PFSK-1 (cell line): ENCODE measurements at regions not wholly inside any gene's neighbourhood (a gene's known extent, or its start where the extent isn't known, plus 50 kb on each side); places are given as distances from the start of the nearest gene placed in this dataset.

Experiments
- FOXP2 ChIP-seq: optimal IDR thresholded peaks from 2 replicates; pipeline ENCODE3; 2011; ENCODE audit warnings: borderline replicate concordance, control low read depth, inconsistent platforms; ENCODE audit not compliant: insufficient read depth; ENCODE audit errors: extremely low read length, extremely low read depth
- POLR2AphosphoS5 ChIP-seq: IDR thresholded peaks from 2 replicates; pipeline ENCODE4 v1.6.1; 2012; ENCODE audit warnings: low read depth, mild to moderate bottlenecking, control low read depth, low read length, moderate library complexity
- REST ChIP-seq, 2 experiments: IDR thresholded peaks; 2 replicates each; pipeline versions ENCODE4 v1.6.1 to v1.8.0; 2011 to 2012; ENCODE audit warnings: low read depth in 2 of 2, low read length in 2 of 2, control low read depth in 1 of 2, inconsistent platforms in 1 of 2, mild to moderate bottlenecking in 1 of 2, moderate library complexity in 1 of 2; ENCODE audit not compliant: insufficient read depth in 1 of 2
- SIN3A ChIP-seq: IDR thresholded peaks from 2 replicates; pipeline ENCODE4 v1.6.1; 2012; ENCODE audit warnings: mild to moderate bottlenecking, low read length, moderate library complexity, borderline replicate concordance; ENCODE audit not compliant: insufficient read depth
- TAF1 ChIP-seq: IDR thresholded peaks from 2 replicates; pipeline ENCODE4 v1.6.1; 2012; ENCODE audit warnings: low read length, control low read depth, borderline replicate concordance; ENCODE audit not compliant: insufficient read depth

- TF ChIP-seq POLR2AphosphoS5 (no peak), FOXP2 (no peak), SIN3A (no peak), REST (IDR thresholded peaks at IDR 0.05; ENCODE audit: insufficient read depth in 1 of 2, low read depth in 2 of 2, low read length in 2 of 2) (no peak), TAF1 (no peak)
These were observed 155.0 kb downstream of the MAIP1 start for GRCh38 chr2:200110381-200110780.

GRCh38 chr2:200119236-200119635, 163.9 kb downstream of the MAIP1 start:
- TF ChIP-seq TAF1 (no peak), REST (IDR thresholded peaks at IDR 0.05; ENCODE audit: insufficient read depth in 1 of 2, low read depth in 2 of 2, low read length in 2 of 2) (no peak), FOXP2 (no peak), SIN3A (no peak), POLR2AphosphoS5 (no peak)

- TF ChIP-seq POLR2AphosphoS5: no peak
- TF ChIP-seq REST (IDR thresholded peaks at IDR 0.05; ENCODE audit: insufficient read depth in 1 of 2, low read depth in 2 of 2, low read length in 2 of 2): no peak
- TF ChIP-seq TAF1: no peak
- no peak for TF ChIP-seq SIN3A
- TF ChIP-seq FOXP2: no peak
These were observed 166.5 kb downstream of the MAIP1 start for GRCh38 chr2:200121931-200122330.

GRCh38 chr2:200122683-200123082, 167.3 kb downstream of the MAIP1 start:
- TF ChIP-seq SIN3A (no peak), FOXP2 (no peak), TAF1 (no peak)

GRCh38 chr2:200125444-200126284, 170.3 kb downstream of the MAIP1 start:
- TF ChIP-seq POLR2AphosphoS5 (no peak), TAF1 (no peak), SIN3A (no peak), FOXP2 (no peak), REST (IDR thresholded peaks at IDR 0.05; ENCODE audit: insufficient read depth in 1 of 2, low read depth in 2 of 2, low read length in 2 of 2) (no peak)
